Neural cell (in vitro differentiated cells): ENCODE measurements at regions not wholly inside any gene's neighbourhood (a gene's known extent, or its start where the extent isn't known, plus 50 kb on each side); places are given as distances from the start of the nearest gene placed in this dataset.

Source experiments
- H2AFZ ChIP-seq: fragments of 200-600, 300-800 bp; sonication (generic), shearing (Covaris generic); 2 replicates; pipeline ENCODE4 v1.6.0; 2014; ENCODE audit warnings: low read depth, mild to moderate bottlenecking, antibody characterized with exemption, low read length, moderate library complexity
- H3F3A ChIP-seq: fragments of 200-600 bp; shearing (Covaris generic); 2 replicates; pipeline ENCODE4 v1.6.1; 2016; ENCODE audit warnings: mild to moderate bottlenecking, moderate library complexity, mixed read lengths, antibody characterized with exemption, low read length; ENCODE audit not compliant: insufficient read depth, poor library complexity, severe bottlenecking
- H3K27ac ChIP-seq: fragments of 200-600, 300-800 bp; sonication (generic), shearing (Covaris generic); 2 replicates; pipeline ENCODE4 v1.5.1; 2014; ENCODE audit warnings: mild to moderate bottlenecking, low read length, moderate library complexity
- H3K27me3 ChIP-seq: fragments of 300-800, 200-600 bp; sonication (generic), shearing (Covaris generic); 2 replicates; pipeline ENCODE4 v1.6.0; 2014; ENCODE audit warnings: mild to moderate bottlenecking, low read depth, low read length, moderate library complexity; ENCODE audit not compliant: insufficient read depth
- H3K36me3 ChIP-seq: fragments of 300-800, 200-600 bp; sonication (generic), shearing (Covaris generic); 2 replicates; pipeline ENCODE4 v1.5.1; 2014; ENCODE audit warnings: mild to moderate bottlenecking, antibody characterized with exemption, low read length, moderate library complexity; ENCODE audit not compliant: insufficient read depth
- H3K4me2 ChIP-seq: fragments of 300-800, 200-600 bp; sonication (generic), shearing (Covaris generic); 2 replicates; pipeline ENCODE4 v1.6.0; 2014; ENCODE audit warnings: mild to moderate bottlenecking, low read length
- H3K4me3 ChIP-seq: fragments of 300-800, 200-600 bp; sonication (generic), shearing (Covaris generic); 2 replicates; pipeline ENCODE4 v1.5.1; 2014; ENCODE audit warnings: mild to moderate bottlenecking, low read length, moderate library complexity
- H3K79me2 ChIP-seq: fragments of 200-600 bp; shearing (Covaris generic); replicated peaks from 2 replicates; pipeline ENCODE4 v1.6.0; 2014; ENCODE audit warnings: mild to moderate bottlenecking, low read length, moderate library complexity; ENCODE audit not compliant: insufficient read depth
- H3K9ac ChIP-seq: fragments of 300-800, 200-600 bp; sonication (generic), shearing (Covaris generic); 2 replicates; pipeline ENCODE4 v1.6.1; 2016; ENCODE audit warnings: mild to moderate bottlenecking, low read length, mixed read lengths
- H3K9me2 ChIP-seq: fragments of 200-600 bp; shearing (Covaris generic); 2 replicates; pipeline ENCODE4 v1.6.1; 2016; ENCODE audit warnings: mild to moderate bottlenecking, low read length, mixed read lengths; ENCODE audit not compliant: insufficient read depth
- H3K9me3 ChIP-seq: fragments of 200-600, 300-800 bp; sonication (generic), shearing (Covaris generic); 2 replicates; pipeline ENCODE4 v1.6.1; 2016; ENCODE audit warnings: mild to moderate bottlenecking, mixed run types, low read length, moderate library complexity, mixed read lengths
- H4K20me1 ChIP-seq: fragments of 200-600 bp; shearing (Covaris generic); 2 replicates; pipeline ENCODE4 v1.6.1; 2016; ENCODE audit warnings: mild to moderate bottlenecking, mixed run types; ENCODE audit not compliant: insufficient read depth
- EP300 ChIP-seq: fragments of 450-650 bp; conservative IDR thresholded peaks from 2 replicates; pipeline ENCODE4 v1.6.1; 2014; ENCODE audit warnings: antibody characterized with exemption, mild to moderate bottlenecking, moderate library complexity; ENCODE audit not compliant: poor library complexity, severe bottlenecking
- EZH2 ChIP-seq: fragments of 200-600, 300-800 bp; shearing (Covaris generic), sonication (generic); IDR thresholded peaks from 2 replicates; pipeline ENCODE4 v1.6.1; 2014; ENCODE audit warnings: antibody characterized with exemption, low read length, borderline replicate concordance, mild to moderate bottlenecking; ENCODE audit not compliant: insufficient read depth, poor library complexity, severe bottlenecking
- MXI1 ChIP-seq: fragments of 450-650 bp; conservative IDR thresholded peaks from 2 replicates; pipeline ENCODE4 v1.6.1; 2014; ENCODE audit warnings: antibody characterized with exemption, mild to moderate bottlenecking; ENCODE audit not compliant: poor library complexity, severe bottlenecking
- POLR2AphosphoS5 ChIP-seq: IDR thresholded peaks from 2 replicates; pipeline ENCODE4 v1.6.1; 2012
- RAD21 ChIP-seq: fragments of 450-650 bp; conservative IDR thresholded peaks from 2 replicates; pipeline ENCODE4 v1.6.1; 2014; ENCODE audit warnings: antibody characterized with exemption, mild to moderate bottlenecking, moderate library complexity
- SMC3 ChIP-seq: fragments of 450-650 bp; conservative IDR thresholded peaks from 2 replicates; pipeline ENCODE4 v1.6.1; 2014; ENCODE audit warnings: antibody characterized with exemption, mild to moderate bottlenecking, moderate library complexity; ENCODE audit not compliant: poor library complexity
- TAF1 ChIP-seq: IDR thresholded peaks from 2 replicates; pipeline ENCODE4 v1.6.1; 2012; ENCODE audit warnings: low read depth
- TF ChIP-seq, protein P1 (sequence below): fragments of 450-650 bp; IDR thresholded peaks from 2 replicates; pipeline ENCODE4 v1.5.1; 2014; ENCODE audit warnings: antibody characterized with exemption, mild to moderate bottlenecking, moderate library complexity; ENCODE audit not compliant: poor library complexity, severe bottlenecking
- TF ChIP-seq, protein P2 (sequence below): IDR thresholded peaks from 2 replicates; pipeline ENCODE4 v1.6.1; 2012; ENCODE audit warnings: borderline replicate concordance

DNA sequence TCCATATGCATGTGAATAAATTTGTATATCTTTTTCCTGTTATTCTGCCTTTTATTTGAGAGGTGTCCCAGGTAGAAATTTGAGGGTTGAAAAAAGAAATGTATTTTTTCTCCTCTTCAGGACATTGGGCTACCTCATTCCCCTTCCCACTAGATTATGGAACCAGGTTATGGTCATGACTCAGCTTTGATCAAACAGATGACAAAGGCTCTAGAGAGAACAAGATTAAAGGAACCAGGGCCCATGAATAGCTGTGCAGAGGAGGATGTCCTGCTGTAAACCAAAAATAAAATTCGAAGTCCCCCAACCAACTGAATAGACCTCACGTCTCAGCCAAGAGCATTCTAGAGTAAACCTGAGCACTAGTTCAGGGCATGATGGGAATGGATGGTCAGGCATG is 313.2 kb downstream of the RAPGEF2 start:
- H3K27ac ChIP-seq, result no peak overlapping the region
- no peaks in the 10 kb centered on the region for H3K36me3 ChIP-seq
- H3K9me3 ChIP-seq, result peaks cover 5% of the 10 kb centered on the region
- H3K9me2 ChIP-seq, result no peaks in the 10 kb centered on the region
- H3K79me2 ChIP-seq, result no peaks in the 10 kb centered on the region
- H3F3A ChIP-seq, result no peaks in the 10 kb centered on the region
- no peak overlapping the region for H2AFZ ChIP-seq
- no peaks in the 10 kb centered on the region for H3K27me3 ChIP-seq
- H3K9ac ChIP-seq, result no peak overlapping the region
- TF ChIP-seq POLR2AphosphoS5 (no peak), RAD21 (no peak), MXI1 (no peak), EP300 (no peak), SMC3 (no peak), TAF1 (no peak), EZH2 (no peak)
- TF ChIP-seq, protein P1, sequence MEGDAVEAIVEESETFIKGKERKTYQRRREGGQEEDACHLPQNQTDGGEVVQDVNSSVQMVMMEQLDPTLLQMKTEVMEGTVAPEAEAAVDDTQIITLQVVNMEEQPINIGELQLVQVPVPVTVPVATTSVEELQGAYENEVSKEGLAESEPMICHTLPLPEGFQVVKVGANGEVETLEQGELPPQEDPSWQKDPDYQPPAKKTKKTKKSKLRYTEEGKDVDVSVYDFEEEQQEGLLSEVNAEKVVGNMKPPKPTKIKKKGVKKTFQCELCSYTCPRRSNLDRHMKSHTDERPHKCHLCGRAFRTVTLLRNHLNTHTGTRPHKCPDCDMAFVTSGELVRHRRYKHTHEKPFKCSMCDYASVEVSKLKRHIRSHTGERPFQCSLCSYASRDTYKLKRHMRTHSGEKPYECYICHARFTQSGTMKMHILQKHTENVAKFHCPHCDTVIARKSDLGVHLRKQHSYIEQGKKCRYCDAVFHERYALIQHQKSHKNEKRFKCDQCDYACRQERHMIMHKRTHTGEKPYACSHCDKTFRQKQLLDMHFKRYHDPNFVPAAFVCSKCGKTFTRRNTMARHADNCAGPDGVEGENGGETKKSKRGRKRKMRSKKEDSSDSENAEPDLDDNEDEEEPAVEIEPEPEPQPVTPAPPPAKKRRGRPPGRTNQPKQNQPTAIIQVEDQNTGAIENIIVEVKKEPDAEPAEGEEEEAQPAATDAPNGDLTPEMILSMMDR, result no peak
- TF ChIP-seq, protein P2, sequence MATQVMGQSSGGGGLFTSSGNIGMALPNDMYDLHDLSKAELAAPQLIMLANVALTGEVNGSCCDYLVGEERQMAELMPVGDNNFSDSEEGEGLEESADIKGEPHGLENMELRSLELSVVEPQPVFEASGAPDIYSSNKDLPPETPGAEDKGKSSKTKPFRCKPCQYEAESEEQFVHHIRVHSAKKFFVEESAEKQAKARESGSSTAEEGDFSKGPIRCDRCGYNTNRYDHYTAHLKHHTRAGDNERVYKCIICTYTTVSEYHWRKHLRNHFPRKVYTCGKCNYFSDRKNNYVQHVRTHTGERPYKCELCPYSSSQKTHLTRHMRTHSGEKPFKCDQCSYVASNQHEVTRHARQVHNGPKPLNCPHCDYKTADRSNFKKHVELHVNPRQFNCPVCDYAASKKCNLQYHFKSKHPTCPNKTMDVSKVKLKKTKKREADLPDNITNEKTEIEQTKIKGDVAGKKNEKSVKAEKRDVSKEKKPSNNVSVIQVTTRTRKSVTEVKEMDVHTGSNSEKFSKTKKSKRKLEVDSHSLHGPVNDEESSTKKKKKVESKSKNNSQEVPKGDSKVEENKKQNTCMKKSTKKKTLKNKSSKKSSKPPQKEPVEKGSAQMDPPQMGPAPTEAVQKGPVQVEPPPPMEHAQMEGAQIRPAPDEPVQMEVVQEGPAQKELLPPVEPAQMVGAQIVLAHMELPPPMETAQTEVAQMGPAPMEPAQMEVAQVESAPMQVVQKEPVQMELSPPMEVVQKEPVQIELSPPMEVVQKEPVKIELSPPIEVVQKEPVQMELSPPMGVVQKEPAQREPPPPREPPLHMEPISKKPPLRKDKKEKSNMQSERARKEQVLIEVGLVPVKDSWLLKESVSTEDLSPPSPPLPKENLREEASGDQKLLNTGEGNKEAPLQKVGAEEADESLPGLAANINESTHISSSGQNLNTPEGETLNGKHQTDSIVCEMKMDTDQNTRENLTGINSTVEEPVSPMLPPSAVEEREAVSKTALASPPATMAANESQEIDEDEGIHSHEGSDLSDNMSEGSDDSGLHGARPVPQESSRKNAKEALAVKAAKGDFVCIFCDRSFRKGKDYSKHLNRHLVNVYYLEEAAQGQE, result no peak
- H3K4me2 ChIP-seq, result no peak overlapping the region
- no peaks in the 10 kb centered on the region for H4K20me1 ChIP-seq
- H3K4me3 ChIP-seq, result no peak overlapping the region

DNA sequence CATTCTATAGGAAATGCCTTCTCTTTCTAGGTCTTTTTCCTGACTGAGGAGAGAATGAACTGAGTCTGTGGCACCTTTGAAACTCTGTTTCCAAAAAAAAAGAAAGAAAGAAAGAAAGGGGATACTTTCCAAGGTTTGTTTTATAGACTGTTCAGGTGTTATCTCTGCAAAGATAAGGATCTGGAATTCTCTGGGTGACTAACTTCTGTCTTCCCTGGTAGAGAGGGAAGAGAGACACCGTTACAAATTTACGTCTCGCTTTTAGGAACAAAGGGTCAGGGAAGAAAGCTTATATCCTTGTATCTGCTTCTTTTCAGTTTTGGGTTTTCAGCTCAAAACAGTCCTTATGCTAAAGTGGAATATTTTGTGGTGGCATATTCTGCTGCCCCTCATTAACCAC is 314.1 kb downstream of the RAPGEF2 start:
- Histone ChIP-seq H3K9ac (no peak overlapping the region), H4K20me1 (no peaks in the 10 kb centered on the region), H3K27ac (no peak overlapping the region), H3K9me3 (peaks cover 5% of the 10 kb centered on the region), H3K9me2 (no peaks in the 10 kb centered on the region), H3K4me3 (no peak overlapping the region), H3K79me2 (no peaks in the 10 kb centered on the region), H3K27me3 (no peaks in the 10 kb centered on the region), H3F3A (no peaks in the 10 kb centered on the region), H3K4me2 (no peak overlapping the region), H2AFZ (no peak overlapping the region), H3K36me3 (no peaks in the 10 kb centered on the region)
- TF ChIP-seq, protein P2, result no peak
- TF ChIP-seq, protein P1, result no peak
- TF ChIP-seq EZH2, result no peak
- no peak for TF ChIP-seq POLR2AphosphoS5
- no peak for TF ChIP-seq RAD21
- TF ChIP-seq TAF1, result no peak
- TF ChIP-seq MXI1, result no peak
- TF ChIP-seq SMC3, result no peak
- TF ChIP-seq EP300, result no peak
